Endothelial cell of umbilical vein (primary cell): ENCODE measurements at regions not wholly inside any gene's neighbourhood (a gene's known extent, or its start where the extent isn't known, plus 50 kb on each side); places are given as distances from the start of the nearest gene placed in this dataset.

Source experiments
- BruUV-seq: library from RNA; stranded (reverse); fragments of 400-500 nt; replicated peaks from 2 replicates; lab custom pipeline; 2021; lab: Mats Ljungman, UMichigan
- CTCF ChIA-PET: fragments of 300-600, 350-600 bp; sonication (Branson Sonifier 250); formaldehyde crosslinking; loops from one replicate; lab custom pipeline; 2021; ENCODE audit warnings: antibody characterized with exemption, inconsistent platforms; lab: Charles Lee
- POLR2A ChIA-PET: fragments of 300-600, 350-600 bp; sonication (Branson Sonifier 250); formaldehyde crosslinking; loops from one replicate; lab custom pipeline; 2021; ENCODE audit warnings: antibody characterized with exemption, inconsistent platforms; lab: Charles Lee
- DNase-seq: peaks from one replicate; pipeline ENCODE4 v3.0.0-alpha.2; 2011; ENCODE audit warnings: low read depth, low spot score
- FAIRE-seq: peaks from 2 replicates; lab custom pipeline; 2011; peaks lifted over from hg19 to GRCh38; lab: Jason Lieb, UNC
- H2AFZ ChIP-seq: 2 replicates; pipeline ENCODE4 v1.6.0; 2012; ENCODE audit warnings: low read depth, low read length, control low read depth, inconsistent platforms
- H3K27ac ChIP-seq: 2 replicates; pipeline ENCODE4 v1.5.1; 2011; ENCODE audit warnings: low read depth, mild to moderate bottlenecking, control low read depth, low read length, moderate library complexity; ENCODE audit not compliant: insufficient read depth
- H3K27me3 ChIP-seq, 2 experiments: 2 replicates each; pipeline versions ENCODE4 v1.6.0 to v1.6.1; 2011; ENCODE audit warnings: low read length in 2 of 2, mixed read lengths in 1 of 2; ENCODE audit not compliant: control insufficient read depth in 2 of 2, insufficient read depth in 2 of 2
- H3K36me3 ChIP-seq, 2 experiments: 2 replicates in 1 of 2; 3 replicates in 1 of 2; pipeline ENCODE4 v1.5.1; 2011; ENCODE audit warnings: low read length in 2 of 2, mild to moderate bottlenecking in 1 of 2, moderate library complexity in 1 of 2; ENCODE audit not compliant: control insufficient read depth in 2 of 2, insufficient read depth in 2 of 2; ENCODE audit errors: extremely low read depth in 1 of 2
- H3K4me1 ChIP-seq: 3 replicates; pipeline ENCODE4 v1.5.1; 2011; ENCODE audit warnings: mild to moderate bottlenecking, low read length; ENCODE audit not compliant: control insufficient read depth, insufficient read depth; ENCODE audit errors: extremely low read depth
- H3K4me2 ChIP-seq: 2 replicates; pipeline ENCODE4 v1.6.1; 2011; ENCODE audit warnings: low read length, control low read depth, mixed read lengths; ENCODE audit not compliant: insufficient read depth
- H3K4me3 ChIP-seq, 3 experiments: fragments of 200-600 bp in 1 of 3; sonication (generic), shearing (Covaris generic) in 1 of 3; replicated peaks in 1 of 3; 2 replicates each; pipeline ENCODE4 v1.5.1; 2011 to 2016; ENCODE audit warnings: control low read depth in 3 of 3, low read length in 3 of 3, mild to moderate bottlenecking in 2 of 3, inconsistent platforms in 1 of 3, low read depth in 1 of 3, moderate library complexity in 1 of 3; ENCODE audit not compliant: insufficient read depth in 1 of 3
- H3K79me2 ChIP-seq: 2 replicates; pipeline ENCODE4 v1.6.0; 2012; ENCODE audit warnings: low read length, inconsistent platforms; ENCODE audit not compliant: control insufficient read depth, insufficient read depth
- H3K9ac ChIP-seq: replicated peaks from 2 replicates; pipeline ENCODE3; 2011; ENCODE audit warnings: low read length, control low read depth; ENCODE audit not compliant: insufficient read depth; ENCODE audit errors: extremely low read depth
- H3K9me1 ChIP-seq: replicated peaks from 3 replicates; pipeline ENCODE4 v1.6.0; 2011; ENCODE audit warnings: mild to moderate bottlenecking, low read length; ENCODE audit not compliant: control insufficient read depth, insufficient read depth; ENCODE audit errors: extremely low read depth
- H3K9me3 ChIP-seq: replicated peaks from 2 replicates; pipeline ENCODE4 v1.5.1; 2012; ENCODE audit warnings: low read length, inconsistent platforms; ENCODE audit not compliant: control insufficient read depth, insufficient read depth
- H4K20me1 ChIP-seq: replicated peaks from 2 replicates; pipeline ENCODE3; 2011; ENCODE audit warnings: mild to moderate bottlenecking, low read length; ENCODE audit not compliant: control insufficient read depth, insufficient read depth; ENCODE audit errors: extremely low read depth
- EZH2 ChIP-seq: IDR thresholded peaks from 2 replicates; pipeline ENCODE4 v1.6.1; 2012; ENCODE audit warnings: borderline replicate concordance, low read depth, mild to moderate bottlenecking, moderate library complexity, low read length, inconsistent platforms; ENCODE audit not compliant: severe bottlenecking
- GATA2 ChIP-seq: IDR thresholded peaks from 2 replicates; pipeline ENCODE4 v1.7.0; 2011; ENCODE audit warnings: low read depth, mild to moderate bottlenecking, moderate library complexity, mixed read lengths, low read length; ENCODE audit not compliant: insufficient read length, insufficient read depth
- POLR2AphosphoS5 ChIP-seq: IDR thresholded peaks from 2 replicates; pipeline ENCODE4 v1.6.1; 2012; ENCODE audit warnings: low read depth, mild to moderate bottlenecking, control low read depth, low read length, moderate library complexity; ENCODE audit not compliant: insufficient read depth
- dilution Hi-C: fragments of 300-500 bp; cut with MboI; formaldehyde crosslinking; loops from one replicate; pipeline ENCODE4 v1.15.0; 2019; ENCODE audit warnings: low sequenced_read_pairs; ENCODE audit not compliant: extremely low pct_ligation_motif_present
- intact Hi-C: fragments of 100-400 bp; cut with micrococcal nuclease; formaldehyde crosslinking; loops from one replicate; pipeline ENCODE4 v1.10.0; 2022
- TF ChIP-seq, protein P1 (sequence below), 2 donors: IDR thresholded peaks; 1 replicate in 1 of 2; 2 replicates in 1 of 2; pipeline ENCODE4 v1.5.1; 2011; ENCODE audit warnings: low read length in 2 of 2, mild to moderate bottlenecking in 2 of 2, moderate library complexity in 2 of 2, control low read depth in 1 of 2, inconsistent platforms in 1 of 2, low read depth in 1 of 2; ENCODE audit not compliant: insufficient read depth in 1 of 2; ENCODE audit errors: extremely low read depth in 1 of 2
- TF ChIP-seq, protein P2 (sequence below): IDR thresholded peaks from 2 replicates; pipeline ENCODE4 v1.6.1; 2011; ENCODE audit not compliant: insufficient read depth, insufficient read length

DNA sequence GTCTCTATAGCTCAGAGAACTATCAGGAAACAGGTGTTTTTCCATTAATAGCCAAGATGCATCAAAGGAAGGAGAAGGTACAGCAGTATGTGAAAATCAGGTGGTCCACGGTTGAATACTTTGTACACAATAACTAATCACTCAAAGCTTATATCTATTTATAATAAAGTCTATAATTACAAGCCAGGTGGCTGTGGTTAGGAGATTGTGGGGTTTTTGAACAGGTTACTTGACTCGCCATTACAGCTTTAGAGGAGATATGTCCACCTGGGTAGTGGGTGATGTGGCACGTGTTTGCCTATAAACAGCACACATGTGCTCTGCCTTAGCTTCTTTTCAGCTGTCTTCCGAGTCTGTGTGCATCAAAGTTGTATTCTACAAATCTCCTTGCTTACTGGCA is 892.2 kb upstream of the ZEB2 start:
- TF ChIP-seq GATA2 (no peak), POLR2AphosphoS5 (no peak)
- TF ChIP-seq, protein P1, sequence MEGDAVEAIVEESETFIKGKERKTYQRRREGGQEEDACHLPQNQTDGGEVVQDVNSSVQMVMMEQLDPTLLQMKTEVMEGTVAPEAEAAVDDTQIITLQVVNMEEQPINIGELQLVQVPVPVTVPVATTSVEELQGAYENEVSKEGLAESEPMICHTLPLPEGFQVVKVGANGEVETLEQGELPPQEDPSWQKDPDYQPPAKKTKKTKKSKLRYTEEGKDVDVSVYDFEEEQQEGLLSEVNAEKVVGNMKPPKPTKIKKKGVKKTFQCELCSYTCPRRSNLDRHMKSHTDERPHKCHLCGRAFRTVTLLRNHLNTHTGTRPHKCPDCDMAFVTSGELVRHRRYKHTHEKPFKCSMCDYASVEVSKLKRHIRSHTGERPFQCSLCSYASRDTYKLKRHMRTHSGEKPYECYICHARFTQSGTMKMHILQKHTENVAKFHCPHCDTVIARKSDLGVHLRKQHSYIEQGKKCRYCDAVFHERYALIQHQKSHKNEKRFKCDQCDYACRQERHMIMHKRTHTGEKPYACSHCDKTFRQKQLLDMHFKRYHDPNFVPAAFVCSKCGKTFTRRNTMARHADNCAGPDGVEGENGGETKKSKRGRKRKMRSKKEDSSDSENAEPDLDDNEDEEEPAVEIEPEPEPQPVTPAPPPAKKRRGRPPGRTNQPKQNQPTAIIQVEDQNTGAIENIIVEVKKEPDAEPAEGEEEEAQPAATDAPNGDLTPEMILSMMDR (IDR thresholded peaks at IDR 0.05; ENCODE audit: extremely low read depth in 1 of 2, insufficient read depth in 1 of 2, low read depth in 1 of 2, low read length in 2 of 2) = no peak
- TF ChIP-seq, protein P2, sequence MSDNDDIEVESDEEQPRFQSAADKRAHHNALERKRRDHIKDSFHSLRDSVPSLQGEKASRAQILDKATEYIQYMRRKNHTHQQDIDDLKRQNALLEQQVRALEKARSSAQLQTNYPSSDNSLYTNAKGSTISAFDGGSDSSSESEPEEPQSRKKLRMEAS = no peak
- FAIRE-seq (no peak), DNase-seq (no peak)
- no peaks in the 10 kb centered on the region for H3K9me3 ChIP-seq
- no peaks in the 10 kb centered on the region for H4K20me1 ChIP-seq
- intact Hi-C loops (no loop called here), dilution Hi-C loops (no loop called here)
- no peak overlapping the region for H2AFZ ChIP-seq
- H3K27ac ChIP-seq = no peak overlapping the region
- no peaks in the 10 kb centered on the region for H3K27me3 ChIP-seq
- no peaks in the 10 kb centered on the region for H3K36me3 ChIP-seq
- ChIA-PET CTCF (interaction anchor here (0.9 kb wide), 1 partner anchor 12 kb away, joined by 3 read pairs; no protein-coding TSS in a partner anchor), POLR2A (no interaction called here)
- no peak overlapping the region for H3K4me3 ChIP-seq
- no peaks in the 10 kb centered on the region for H3K9me1 ChIP-seq
- no peak overlapping the region for H3K9ac ChIP-seq
- H3K4me2 ChIP-seq = no peak overlapping the region
- no peaks in the 10 kb centered on the region for H3K4me1 ChIP-seq
- no TSS peak for BruUV-seq
- no peaks in the 10 kb centered on the region for H3K79me2 ChIP-seq

DNA sequence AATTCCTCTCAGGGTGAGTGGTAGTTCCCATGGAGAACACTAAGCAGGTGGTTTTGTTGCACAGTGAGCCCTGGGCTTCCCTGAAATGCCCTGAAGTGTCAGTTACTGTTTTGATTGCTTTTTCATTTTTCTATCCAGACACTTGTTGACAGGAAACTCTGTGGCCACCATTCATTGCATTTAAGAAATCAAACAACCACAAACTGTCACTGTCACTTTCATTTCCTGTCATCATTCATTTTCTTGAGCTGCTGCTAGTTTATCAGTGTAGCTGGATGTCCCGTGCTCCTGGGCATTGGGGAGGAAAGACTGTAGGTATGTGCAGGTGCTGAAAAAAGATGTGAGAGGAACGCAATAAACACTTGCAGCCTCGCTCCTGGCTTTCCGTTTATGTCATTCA is 891.6 kb upstream of the ZEB2 start:
- no peak for TF ChIP-seq EZH2
- TF ChIP-seq, protein P2 = no peak
- Histone ChIP-seq H3K79me2 (no peaks in the 10 kb centered on the region), H3K9me3 (no peaks in the 10 kb centered on the region), H3K9ac (no peak overlapping the region), H3K4me3 (no peak overlapping the region), H3K36me3 (no peaks in the 10 kb centered on the region), H3K4me1 (no peaks in the 10 kb centered on the region), H3K27me3 (no peaks in the 10 kb centered on the region), H3K9me1 (no peaks in the 10 kb centered on the region), H2AFZ (no peak overlapping the region), H4K20me1 (no peaks in the 10 kb centered on the region), H3K27ac (no peak overlapping the region), H3K4me2 (no peak overlapping the region)
- POLR2A ChIA-PET = no interaction called here
- BruUV-seq = no TSS peak
- FAIRE-seq (no peak), DNase-seq (no peak)
- intact Hi-C loops (no loop called here), dilution Hi-C loops (no loop called here)
- CTCF ChIA-PET = interaction anchor here (0.9 to 1.3 kb wide), 2 partner anchors 11 to 12 kb away, joined by 3 to 4 read pairs; no protein-coding TSS in a partner anchor
